NCI-H526 treated with DMSO at 0.1 percent for 48 hours (cell line): ENCODE measurements at regions not wholly inside any gene's neighbourhood (a gene's known extent, or its start where the extent isn't known, plus 50 kb on each side); places are given as distances from the start of the nearest gene placed in this dataset.
A peak's percentile ranks its signal among the peaks of the same experiment; 100 is the strongest.

Source experiments
- DNase-seq: peaks from one replicate; lab custom pipeline; 2025; lab: John Stamatoyannopoulos, UW

GRCh38 chr11:112539741-112540140 is 279.1 kb upstream of the PLET1 start:
- no peak for DNase-seq

GRCh38 chr11:112540261-112540660 is 279.6 kb upstream of the PLET1 start:
- DNase-seq = no peak

- no peak for DNase-seq
Observed at GRCh38 chr11:112541140-112542046, 280.7 kb upstream of the PLET1 start.

- no peak for DNase-seq
Observed at GRCh38 chr11:112542479-112542878, 281.8 kb upstream of the PLET1 start.

GRCh38 chr11:112543390-112543789 is 282.7 kb upstream of the PLET1 start:
- DNase-seq = no peak

- no peak for DNase-seq
Observed at GRCh38 chr11:112548641-112549040, 288.0 kb upstream of the PLET1 start.

GRCh38 chr11:112553205-112553731 is 292.6 kb upstream of the PLET1 start:
- DNase-seq = no peak

GRCh38 chr11:112554586-112554985 is 293.9 kb upstream of the PLET1 start:
- DNase-seq = no peak

GRCh38 chr11:112555491-112556364 is 295.1 kb upstream of the PLET1 start:
- DNase-seq = peak; percentile 73

GRCh38 chr11:112558691-112559090 is 298.0 kb upstream of the PLET1 start:
- no peak for DNase-seq

- DNase-seq = no peak
Observed at GRCh38 chr11:112563808-112564207, 303.1 kb upstream of the PLET1 start.

- no peak for DNase-seq
Observed at GRCh38 chr11:112564228-112564955, 303.7 kb upstream of the PLET1 start.

- DNase-seq = no peak
Observed at GRCh38 chr11:112565551-112565950, 304.9 kb upstream of the PLET1 start.

- DNase-seq = no peak
Observed at GRCh38 chr11:112566124-112566523, 305.5 kb upstream of the PLET1 start.

- DNase-seq = peak; percentile 86
Observed at GRCh38 chr11:112570333-112570732, 309.7 kb upstream of the PLET1 start.

GRCh38 chr11:112579282-112579681 is 318.6 kb upstream of the PLET1 start:
- DNase-seq = no peak

- no peak for DNase-seq
Observed at GRCh38 chr11:112580864-112581263, 320.2 kb upstream of the PLET1 start.

- DNase-seq = no peak
Observed at GRCh38 chr11:112581747-112582146, 321.1 kb upstream of the PLET1 start.

GRCh38 chr11:112582366-112582765 is 321.7 kb upstream of the PLET1 start:
- DNase-seq = no peak

GRCh38 chr11:112583261-112583893 is 322.7 kb upstream of the PLET1 start:
- DNase-seq = peak; percentile 97

GRCh38 chr11:112584672-112585071 is 324.0 kb upstream of the PLET1 start:
- DNase-seq = peak; percentile 61
